NCI-H226 (cell line): ENCODE measurements at regions not wholly inside any gene's neighbourhood (a gene's known extent, or its start where the extent isn't known, plus 50 kb on each side); places are given as distances from the start of the nearest gene placed in this dataset.
"Not testable (repeated sequence)": the region's sequence is repeated elsewhere in the genome, so short reads cannot be mapped to it uniquely, and the experiment has no call there.

Experiments
- DNase-seq: peaks from one replicate; pipeline ENCODE4 v3.0.0-alpha.2; 2015

DNA sequence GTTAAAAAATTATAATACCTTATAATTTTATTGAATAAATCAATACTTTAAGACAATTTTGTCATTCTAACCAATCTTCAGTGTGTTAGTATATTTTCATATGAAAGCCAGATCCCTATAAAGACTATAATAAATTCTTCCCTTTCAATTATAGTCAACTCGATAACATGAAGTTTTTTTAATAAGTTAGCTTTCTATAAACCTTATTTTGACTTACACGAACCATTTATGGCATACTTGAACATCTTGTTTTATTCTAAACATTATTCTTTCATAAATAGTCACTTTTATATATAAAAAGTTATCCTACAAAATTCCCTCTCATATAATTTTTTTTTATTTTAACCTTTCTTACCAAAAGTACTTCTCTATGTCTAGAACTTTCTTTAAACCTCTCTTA is 1002.3 kb downstream of the TMEM121 start:
- DNase-seq, result no peak

DNA sequence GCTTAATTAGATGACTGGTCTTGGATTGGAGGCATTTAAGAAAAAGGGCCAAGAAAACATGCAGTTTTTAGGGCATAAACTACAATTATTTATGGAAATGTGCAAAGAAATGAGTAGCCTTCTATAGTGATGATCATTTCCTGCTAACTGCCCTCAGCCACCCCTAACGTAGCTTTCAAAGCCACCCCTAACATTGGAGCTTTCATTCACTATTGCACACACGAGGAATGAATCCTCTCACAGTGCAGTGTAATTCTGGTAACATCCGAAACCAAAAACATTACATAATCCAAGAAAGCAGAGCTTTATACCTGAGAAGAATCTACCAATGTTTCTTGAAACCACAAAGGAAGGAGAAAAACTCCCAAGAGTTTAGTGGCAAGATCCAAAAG is 1003.6 kb downstream of the TMEM121 start:
- DNase-seq, result no peak

DNA sequence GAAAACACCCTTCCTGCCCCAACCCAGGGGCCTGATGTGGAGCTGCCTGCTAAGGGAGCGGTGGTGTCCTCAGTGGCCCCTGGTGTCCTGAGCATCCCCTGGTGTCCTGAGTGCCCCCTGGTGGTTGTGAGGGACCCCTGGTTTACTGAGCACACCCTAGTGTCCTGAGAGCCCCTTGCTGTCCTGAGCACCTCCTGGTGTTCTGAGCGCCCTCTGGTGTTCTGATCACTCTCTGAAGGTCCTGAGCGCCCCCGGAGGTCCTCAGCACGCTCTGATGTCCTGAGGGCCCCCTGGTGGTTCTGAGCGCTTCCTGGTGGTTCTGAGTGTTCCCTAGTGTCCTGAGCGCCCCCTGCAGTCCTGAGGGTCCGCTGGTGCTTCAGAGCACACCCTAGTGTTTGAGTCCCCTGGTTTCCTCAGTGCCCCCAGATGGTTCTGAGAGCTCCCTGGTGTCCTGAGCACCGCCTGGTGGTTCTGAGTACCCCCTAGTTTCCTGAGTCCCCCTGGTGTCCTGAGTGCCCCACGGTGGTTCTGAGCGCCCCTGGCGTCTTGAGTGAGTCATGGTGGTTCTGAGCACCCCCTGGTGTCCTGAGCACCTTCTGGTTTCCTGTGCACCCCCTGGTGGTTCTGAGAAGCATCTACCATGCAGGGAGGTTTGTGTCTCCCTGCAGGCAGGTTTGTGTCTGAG is 1004.2 kb downstream of the TMEM121 start:
- DNase-seq, result no peak

DNA sequence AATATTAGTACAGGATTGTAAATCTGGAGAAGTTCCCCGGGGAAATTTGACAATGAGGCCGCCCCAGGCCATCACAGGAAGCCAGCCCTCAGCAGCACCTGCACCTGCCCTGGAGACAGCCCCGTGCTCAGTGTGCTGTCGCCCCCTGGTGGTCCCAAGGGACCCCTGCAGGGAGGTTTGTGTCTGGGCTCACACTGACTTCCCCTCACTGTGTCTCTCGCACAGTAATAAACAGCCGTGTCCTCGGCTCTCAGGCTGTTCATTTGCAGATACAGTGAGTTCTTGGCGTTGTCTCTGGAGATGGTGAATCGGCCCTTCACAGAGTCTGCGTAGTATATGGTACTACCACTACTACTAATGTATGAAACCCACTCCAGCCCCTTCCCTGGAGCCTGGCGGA is 1011.2 kb downstream of the TMEM121 start:
- not testable (repeated sequence) for DNase-seq

DNA sequence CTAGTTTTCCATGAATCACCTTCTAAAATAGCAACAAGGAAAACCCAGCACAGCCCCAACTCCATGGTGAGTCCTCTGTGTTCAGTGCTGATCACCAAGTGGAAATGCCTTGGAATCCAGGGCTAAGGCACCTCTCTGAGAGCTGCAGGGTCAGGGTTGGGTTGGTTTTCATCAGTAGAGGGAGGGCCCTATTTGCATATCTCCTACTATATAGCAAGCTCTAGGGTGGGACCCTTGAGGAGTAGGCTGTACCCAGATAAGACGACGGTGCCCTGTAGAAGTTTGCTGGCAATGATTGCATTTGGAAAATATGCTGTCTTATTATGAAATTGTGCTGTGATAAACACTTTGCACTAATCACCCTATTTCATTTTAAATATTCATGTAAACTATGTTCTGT is 1011.8 kb downstream of the TMEM121 start:
- no peak for DNase-seq

DNA sequence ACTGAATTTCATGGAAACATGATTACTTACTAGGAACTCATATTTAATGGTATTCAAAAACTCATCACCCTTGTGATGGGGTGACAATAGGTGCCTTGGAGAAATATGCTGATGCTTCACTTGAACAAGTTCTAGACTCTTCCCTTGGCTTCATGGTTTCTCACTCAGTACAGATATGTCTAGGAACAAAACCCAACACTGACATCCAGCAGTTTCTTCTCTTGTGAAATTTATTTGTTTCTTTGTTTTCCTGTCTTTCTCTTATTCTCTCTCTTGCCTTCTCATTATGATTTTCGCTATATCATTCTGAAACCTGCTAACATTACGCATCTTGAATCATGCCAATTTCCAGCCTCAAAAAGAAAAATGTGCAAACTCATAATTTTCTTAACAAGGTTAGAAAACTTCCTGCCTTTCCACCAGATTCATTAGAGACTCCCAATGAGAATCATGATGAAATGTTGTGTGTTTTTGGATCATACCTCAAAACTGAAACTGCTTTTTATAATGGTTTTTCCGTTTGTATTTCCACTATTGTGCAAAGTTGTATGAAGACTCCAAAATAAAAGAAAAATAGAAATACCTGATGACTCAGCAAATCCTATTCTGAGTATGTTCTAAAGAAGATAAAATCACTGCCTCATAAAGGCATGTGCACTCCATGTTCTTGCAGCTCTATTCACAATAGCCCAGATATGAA is 1021.5 kb downstream of the TMEM121 start:
- DNase-seq, result no peak

DNA sequence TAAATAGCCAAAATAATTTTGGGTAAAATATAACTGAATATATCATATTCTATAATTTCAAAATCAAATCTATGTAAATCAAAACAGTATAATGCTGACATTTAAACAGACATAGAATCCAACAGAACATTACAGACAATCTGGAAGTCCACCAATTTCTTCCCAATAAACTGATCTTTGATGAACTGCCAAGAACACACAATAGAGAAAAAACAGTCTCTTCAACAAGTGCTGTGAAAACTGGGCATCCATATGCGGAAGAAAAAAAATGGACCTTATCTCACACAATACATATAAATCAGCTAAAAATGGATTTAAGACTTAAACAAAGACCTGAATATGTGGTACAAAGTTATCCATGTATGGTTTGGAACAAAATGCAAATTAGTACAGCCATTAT is 1022.7 kb downstream of the TMEM121 start:
- DNase-seq, result no peak

DNA sequence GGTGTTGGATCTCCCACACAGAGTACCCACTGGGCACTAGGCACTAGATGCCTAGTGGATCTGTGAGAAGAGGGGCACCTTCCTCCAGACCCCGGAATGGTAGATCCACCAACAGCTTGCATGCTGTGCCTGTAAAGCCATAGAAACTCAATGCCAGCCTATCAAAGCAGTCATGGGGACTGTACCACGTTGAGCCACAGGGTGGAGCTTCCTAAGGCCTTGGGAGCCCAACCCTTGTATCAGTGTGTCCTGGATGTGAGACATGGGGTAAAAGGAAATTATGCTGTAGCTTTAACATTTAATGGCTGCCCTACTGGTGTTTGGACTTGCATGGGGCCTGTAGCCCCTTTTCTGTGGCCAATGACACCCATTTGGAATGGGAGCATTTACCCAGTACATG is 1024.9 kb downstream of the TMEM121 start:
- no peak for DNase-seq

DNA sequence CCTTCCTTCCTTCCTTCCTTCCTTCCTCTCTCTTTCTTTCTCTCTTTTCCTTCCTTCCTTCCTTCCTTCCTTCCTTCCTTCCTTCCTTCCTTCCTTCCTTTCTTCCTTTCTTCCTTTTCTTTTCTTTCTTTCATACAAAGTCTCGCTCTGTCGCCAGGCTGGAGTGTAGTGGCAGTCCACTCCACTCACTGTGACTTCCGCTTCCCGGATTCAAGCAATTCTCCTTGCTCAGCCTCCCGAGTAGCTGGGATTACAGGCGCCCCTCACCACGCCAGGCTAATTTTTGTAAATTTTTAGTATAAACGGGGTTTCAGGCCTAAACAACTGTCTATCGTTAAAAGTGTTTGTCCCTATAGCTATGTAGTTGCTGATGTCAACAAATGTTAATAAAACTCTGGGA is 1029.8 kb downstream of the TMEM121 start:
- DNase-seq, result not testable (repeated sequence)

DNA sequence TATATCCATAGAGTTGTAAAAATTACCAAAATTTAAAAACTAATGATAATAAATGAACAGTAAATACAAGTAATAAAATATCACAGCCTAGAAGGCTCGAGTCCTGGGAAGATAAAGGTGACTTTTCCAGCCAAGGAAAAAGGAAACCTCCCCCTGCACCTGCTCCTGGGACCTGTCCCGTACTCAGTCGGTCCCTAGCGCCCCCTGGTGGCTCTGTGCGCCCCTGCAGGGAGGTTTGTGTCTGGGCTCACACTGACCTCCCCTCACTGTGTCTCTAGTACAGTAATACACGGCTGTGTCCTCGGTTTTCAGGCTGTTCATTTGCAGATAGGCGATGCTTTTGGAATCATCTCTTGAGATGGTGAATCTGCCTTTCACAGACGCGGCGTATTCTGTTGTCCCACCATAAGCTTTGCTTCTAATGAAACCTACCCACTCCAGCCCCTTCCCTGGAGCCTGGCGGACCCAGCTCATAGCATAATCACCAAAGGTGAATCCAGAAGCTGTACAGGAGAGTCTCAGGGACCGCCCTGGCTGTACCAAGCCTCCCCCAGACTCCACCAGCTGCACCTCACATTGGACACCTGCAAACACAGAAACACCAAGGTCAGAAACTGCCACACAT is 1030.4 kb downstream of the TMEM121 start:
- no peak for DNase-seq

DNA sequence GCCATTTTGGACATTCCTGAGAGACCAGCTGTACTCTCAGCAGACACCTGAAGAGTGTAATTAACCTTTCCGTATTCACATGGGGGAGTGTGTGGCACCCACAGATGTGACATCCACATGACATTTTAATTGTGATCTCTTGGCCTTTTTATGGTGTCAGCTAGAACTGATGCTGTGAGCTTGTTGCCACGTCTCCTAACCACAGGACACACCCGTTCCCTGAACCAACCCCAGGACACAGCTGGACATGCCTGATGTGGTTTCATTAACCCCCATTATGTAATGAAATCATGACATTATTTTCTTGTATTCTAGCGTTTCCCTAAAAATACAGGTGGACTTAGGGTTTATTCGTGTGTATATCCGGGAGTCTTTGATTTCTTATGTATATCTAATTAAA is 1036.1 kb downstream of the TMEM121 start:
- DNase-seq, result no peak

DNA sequence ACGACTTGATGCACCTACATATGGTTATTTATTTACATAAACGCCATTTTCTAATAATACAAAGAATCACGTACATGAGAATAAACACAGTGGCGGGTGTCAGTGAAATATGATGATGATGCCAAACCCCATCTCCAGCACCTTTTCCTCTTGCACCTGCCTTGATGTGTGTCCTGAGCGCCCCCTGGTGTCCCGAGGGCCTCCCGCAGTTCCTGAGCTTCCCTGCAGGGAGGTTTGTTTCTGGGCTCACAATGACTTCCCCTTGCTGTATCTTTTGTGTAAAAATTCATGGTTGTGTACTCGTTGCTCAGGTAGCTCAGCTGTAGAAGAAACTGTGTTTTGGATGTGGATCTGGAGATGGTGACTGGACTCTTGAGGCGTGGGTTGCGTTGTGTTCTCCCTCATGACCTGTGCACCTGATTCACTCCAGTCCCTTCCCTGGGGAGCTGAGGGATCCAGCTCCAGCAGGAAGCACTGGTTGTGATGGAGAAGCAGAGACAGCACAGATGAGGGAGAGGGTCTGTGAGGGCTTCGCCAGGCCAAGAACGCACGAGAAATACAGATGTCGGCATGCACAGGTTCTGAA is 1037.8 kb downstream of the TMEM121 start:
- DNase-seq, result no peak

DNA sequence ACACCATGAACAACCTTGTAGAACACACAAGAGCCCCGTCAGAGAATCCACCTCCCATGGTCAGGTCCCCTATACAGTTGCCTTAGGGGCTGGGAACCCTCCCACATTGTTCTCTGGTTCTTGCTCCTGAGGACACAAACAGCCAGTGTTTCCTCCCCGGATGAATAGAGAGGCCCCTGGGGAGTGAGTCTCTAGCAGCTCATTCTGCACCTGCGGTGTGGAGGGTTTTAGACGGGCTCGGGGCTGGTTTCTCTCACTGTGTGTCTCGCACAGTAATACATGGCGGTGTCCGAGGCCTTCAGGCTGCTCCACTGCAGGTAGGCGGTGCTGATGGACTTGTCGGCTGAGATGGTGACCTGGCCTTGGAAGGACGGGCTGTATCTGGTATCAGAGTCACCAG is 1052.1 kb downstream of the TMEM121 start:
- no peak for DNase-seq

DNA sequence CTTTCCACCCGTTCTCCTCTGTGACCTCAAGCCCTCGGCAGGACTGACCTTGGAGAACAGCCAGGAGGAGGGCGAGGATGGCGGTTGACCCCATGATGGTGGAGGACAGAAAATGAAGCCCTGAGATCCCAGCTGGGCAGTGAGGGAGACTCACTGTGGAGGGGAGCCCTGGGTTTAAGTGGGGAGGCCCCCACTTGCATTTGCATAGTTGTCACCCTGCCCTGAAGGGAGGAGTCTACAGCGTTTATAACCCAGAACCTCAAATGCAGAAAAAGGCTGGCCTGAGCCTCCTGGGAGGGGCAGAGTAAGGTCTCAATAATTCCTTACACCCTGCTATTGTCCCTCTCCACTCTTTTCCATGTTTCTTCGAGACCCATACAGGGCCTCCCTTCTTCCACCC is 1052.7 kb downstream of the TMEM121 start:
- DNase-seq, result no peak

DNA sequence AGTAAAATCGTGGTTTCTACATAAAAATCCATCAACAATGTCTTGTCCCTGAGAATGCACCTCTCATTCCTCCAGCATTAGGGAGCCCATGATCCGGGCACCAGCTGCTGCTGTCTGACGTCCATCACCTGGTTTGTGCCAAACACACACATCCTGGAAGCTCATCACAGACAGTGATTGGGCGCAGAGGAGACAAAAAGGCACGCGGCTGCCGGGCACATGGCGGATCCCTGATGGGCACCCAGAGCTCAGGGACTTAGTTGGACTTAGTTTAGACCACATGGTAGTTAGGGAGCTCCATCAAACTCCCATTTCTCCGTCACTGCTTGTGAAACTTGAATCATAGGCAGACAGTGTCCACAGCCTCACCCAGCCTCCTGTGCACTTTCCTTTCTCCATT is 1059.3 kb downstream of the TMEM121 start:
- no peak for DNase-seq

DNA sequence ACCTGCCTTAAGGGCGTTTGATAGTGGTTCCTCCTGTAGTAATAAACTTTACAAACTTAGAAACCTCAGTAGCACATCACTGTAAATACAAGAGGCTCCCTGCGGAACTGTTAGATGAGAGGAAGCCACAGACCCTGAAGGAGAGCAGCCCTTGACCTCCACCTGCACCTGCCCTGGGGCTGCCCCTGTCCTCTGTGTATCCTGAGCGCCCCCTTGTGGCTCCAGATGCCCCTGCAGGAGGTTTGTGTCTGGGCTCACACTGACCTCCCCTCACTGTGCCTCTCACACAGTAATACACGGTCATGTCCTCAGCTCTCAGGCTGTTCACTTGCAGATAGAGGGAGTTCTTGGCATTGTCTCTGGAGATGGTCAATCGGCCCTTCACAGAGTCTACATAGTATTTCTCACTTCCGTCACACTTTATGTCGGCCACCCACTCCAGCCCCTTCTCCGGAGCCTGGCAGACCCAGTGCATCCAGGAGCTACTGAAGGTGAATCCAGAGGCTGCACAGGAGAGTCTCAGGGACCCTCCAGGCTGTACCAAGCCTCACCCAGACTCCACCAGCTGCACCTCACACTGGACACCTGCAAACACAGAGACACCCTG is 1059.8 kb downstream of the TMEM121 start:
- DNase-seq, result no peak

DNA sequence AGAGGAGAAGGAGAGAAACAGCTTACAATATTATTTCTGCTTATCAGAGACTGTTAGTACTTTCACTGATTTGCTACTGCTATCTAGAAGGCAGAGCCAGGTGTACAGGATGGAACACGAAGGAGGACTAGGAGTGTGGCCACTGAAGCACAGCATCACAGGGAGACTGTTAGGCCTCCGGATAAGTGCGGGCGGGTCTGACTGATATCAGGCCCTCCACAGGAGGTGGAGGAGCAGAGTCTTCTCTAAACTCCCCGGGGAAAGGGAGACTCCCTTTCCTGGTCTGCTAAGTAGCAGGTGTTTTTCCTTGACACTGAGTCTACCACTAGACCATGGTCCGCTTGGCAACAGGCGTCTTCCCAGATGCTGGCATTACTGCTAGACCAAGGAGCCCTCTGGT is 1065.2 kb downstream of the TMEM121 start:
- not testable (repeated sequence) for DNase-seq

DNA sequence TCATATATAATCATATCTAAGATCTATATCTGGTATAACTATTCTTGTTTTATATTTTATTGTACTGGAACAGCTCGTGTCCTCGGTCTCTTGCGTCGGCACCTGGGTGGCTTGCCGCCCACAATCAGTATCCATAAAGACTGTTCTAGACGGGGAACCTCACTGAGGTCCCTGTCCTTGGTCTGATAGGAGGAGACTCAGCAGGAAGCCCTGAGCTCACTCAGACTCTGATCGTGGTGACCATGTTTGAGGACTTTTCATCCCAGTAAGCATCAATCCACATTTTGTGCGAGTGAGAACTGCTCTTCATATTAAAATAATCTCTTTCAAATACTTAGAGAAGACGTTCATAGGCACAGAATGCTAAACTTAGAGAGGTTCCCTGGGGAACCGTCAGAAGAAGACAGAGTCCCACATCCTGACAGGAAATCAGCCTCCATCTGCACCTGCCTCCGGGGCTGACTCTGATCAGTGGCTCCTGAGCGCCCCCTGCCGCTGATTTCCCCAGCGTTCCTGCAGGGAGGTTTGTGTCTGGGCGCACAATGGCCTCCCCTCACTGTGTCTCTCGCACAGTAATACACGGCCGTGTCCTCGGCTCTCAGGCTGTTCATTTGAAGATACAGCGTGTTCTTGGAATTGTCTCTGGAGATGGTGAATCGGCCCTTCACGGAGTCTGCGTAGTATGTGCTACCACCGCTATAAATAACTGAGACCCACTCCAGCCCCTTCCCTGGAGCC is 1065.9 kb downstream of the TMEM121 start:
- DNase-seq, result not testable (repeated sequence)

DNA sequence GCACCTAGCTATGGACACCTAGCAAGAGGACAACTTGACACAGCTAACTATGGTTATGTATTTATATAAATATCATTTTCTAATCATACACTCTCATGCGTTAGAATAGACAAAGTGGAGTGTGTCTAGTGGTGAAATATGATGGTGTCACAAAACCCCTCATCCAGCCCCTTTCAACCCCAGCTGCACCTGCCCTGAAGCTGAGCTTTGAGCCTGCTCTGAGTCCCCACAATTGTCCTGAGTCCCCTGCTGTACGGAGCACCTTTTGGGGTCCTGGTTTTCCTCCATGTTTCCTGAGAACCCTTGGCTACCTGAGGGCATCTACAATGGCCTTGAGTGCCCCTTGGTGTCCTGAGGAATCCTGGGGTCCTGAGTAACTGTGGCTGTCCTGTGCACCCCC is 1072.8 kb downstream of the TMEM121 start:
- DNase-seq, result no peak

DNA sequence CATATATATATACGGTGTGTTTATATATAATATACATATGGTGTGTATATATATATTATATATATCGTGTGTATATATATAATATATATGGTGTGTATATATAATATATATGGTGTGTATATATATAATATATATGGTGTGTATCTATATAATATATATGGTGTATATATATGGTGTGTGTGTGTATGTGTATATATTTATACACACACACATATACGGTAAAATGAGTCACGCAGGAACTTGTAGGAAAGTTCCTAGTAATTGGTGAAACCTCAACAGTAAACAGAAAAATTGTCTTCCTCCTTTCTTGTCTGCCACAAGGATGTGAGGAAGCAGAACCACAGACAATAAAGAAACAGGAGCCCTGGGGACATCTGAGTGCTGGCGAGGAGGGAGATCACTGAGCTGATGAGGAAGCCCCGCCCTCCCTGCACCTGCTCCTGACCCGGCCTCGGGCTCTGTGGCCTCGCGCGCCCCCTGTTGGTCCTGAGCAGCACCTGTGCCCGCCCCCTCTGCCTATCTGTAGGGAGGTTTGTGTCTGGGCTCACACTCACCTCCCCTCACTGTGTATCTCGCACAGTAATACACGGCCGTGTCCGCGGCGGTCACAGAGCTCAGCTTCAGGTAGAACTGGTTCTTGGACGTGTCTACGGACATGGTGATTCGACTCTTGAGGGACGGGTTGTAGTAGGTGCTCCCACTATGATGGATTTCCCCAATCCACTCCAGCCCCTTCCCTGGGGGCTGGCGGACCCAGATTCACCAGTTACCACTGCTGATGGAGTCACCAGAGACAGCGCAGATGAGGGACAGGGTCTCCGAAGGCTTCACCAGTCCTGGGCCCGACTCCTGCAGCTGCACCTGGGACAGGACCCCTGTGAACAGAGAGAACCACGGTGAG is 1079.4 kb downstream of the TMEM121 start:
- no peak for DNase-seq

DNA sequence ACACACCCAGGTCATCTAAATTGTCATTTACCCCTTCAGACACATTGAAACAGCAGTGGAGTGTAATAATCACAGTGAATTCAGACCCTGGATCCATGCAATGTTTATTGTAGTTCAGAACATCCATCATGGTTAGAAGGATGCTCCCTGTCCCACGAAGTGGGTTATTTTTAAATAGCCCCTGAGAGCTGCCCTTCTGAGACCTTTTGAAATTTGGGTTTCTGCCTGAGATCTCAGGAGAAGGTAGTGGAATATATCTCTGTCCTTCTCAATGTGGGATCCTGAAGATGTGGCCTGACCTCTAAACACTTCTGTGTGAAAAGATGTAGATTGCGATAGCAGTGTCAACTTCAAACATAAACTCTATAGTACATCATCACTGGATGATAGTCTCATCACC is 1080.6 kb downstream of the TMEM121 start:
- DNase-seq, result no peak

DNA sequence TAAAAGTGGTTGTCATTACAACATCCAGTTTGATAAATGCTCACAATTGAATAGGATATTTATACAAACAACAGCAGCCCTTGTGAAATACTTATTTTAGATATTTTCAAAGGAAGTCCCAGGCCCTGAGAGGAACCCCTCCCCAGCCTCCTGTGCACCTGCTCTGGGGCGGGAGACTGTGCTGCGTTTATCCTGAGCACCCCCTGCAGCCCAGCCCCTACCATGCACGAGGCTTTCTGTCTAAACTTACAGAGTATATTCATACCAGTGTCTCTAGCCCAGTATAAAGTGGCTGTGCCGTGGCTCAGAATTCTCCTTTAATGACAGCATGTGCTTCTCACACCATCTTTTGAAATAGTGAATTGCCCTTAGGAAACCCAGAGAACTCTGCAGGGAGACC is 1084.3 kb downstream of the TMEM121 start:
- DNase-seq, result no peak
